GM10266 (cell line): ENCODE measurements at regions not wholly inside any gene's neighbourhood (a gene's known extent, or its start where the extent isn't known, plus 50 kb on each side); places are given as distances from the start of the nearest gene placed in this dataset.

ENCODE experiments used
- DNase-seq: peaks from one replicate; pipeline ENCODE4 v3.0.0; 2012; ENCODE audit errors: extremely low spot score
- TF ChIP-seq, protein P1 (sequence below): IDR thresholded peaks from 2 replicates; pipeline ENCODE4 v1.5.1; 2012; ENCODE audit warnings: mild to moderate bottlenecking, low read depth; ENCODE audit not compliant: control insufficient read depth, insufficient read depth; ENCODE audit errors: missing control alignments

- TF ChIP-seq, protein P1, sequence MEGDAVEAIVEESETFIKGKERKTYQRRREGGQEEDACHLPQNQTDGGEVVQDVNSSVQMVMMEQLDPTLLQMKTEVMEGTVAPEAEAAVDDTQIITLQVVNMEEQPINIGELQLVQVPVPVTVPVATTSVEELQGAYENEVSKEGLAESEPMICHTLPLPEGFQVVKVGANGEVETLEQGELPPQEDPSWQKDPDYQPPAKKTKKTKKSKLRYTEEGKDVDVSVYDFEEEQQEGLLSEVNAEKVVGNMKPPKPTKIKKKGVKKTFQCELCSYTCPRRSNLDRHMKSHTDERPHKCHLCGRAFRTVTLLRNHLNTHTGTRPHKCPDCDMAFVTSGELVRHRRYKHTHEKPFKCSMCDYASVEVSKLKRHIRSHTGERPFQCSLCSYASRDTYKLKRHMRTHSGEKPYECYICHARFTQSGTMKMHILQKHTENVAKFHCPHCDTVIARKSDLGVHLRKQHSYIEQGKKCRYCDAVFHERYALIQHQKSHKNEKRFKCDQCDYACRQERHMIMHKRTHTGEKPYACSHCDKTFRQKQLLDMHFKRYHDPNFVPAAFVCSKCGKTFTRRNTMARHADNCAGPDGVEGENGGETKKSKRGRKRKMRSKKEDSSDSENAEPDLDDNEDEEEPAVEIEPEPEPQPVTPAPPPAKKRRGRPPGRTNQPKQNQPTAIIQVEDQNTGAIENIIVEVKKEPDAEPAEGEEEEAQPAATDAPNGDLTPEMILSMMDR, result no peak
- no peak for DNase-seq
Measured at GRCh38 chr17:74070998-74071679, 132.3 kb upstream of the RPL38 start.

DNA sequence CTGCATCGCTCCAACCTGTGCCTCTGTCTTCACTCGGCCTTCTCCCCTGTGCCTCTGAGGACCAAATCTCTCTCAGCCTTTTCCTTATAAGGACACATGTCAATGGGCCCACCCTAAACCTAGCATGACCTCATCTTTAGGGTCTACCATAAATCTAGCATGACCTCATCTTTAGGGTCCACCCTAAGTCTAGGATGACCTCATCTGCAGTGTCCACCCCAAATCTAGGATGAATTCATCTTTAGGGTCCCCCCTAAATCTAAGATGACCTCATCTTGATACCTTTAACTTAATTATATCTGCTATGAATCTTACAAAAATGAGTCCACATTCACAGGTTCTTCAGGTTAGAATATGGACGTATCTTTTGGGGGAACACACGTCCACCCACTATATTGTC lies 131.1 kb upstream of the RPL38 start:
- no peak for DNase-seq
- TF ChIP-seq, protein P1, result no peak

DNA sequence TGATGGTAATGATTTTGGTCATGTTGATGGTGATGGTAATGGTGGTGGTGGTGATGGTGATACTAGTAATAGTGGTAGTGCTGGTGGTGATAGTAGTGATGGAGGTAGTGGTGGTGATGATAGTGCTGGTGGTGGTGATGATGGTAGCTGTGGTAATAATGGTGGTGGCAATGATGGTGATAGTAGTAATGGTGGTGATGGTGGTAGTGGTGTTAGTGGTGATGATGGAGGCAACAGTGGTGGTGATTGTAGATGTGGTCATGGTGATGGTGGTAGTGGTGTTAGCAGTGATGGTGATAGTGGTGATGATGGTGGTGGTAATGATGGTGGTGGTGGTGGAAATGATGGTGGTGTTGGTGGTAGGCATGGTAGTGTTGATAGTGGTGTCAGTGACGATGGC lies 127.0 kb upstream of the RPL38 start:
- TF ChIP-seq, protein P1, result no peak
- no peak for DNase-seq

- no peak for DNase-seq
- TF ChIP-seq, protein P1, result no peak
Measured at GRCh38 chr17:74077231-74077630, 126.2 kb upstream of the RPL38 start.

DNA sequence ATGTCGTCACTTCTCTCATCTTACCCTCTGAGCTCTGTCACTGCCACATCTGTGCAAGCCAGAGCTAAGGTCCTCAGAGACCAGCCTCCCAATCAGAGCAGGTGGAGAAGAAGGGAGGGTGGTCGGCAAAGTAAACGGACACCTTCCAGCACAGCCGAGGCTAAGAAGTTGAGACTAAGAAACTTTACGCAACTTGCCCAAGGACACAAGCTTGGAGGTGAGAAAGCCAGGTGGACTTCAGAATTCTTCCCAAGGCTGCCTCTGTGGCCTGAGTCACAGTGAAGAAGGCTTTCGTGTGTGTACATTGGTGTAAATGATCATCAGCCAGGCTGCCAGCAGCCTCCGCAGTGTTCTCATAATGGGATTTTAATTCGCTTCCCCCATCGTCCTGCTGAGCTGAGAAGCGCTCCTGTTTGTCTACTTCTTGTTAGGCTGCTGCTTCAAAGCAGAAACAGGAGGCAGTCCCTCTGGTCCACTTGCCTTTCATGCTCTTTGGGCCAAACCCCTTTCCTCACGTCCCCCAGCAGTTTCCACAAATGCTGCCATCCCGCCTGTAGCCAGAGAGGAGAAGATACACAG lies 125.0 kb upstream of the RPL38 start:
- no peak for DNase-seq
- TF ChIP-seq, protein P1, result no peak

DNA sequence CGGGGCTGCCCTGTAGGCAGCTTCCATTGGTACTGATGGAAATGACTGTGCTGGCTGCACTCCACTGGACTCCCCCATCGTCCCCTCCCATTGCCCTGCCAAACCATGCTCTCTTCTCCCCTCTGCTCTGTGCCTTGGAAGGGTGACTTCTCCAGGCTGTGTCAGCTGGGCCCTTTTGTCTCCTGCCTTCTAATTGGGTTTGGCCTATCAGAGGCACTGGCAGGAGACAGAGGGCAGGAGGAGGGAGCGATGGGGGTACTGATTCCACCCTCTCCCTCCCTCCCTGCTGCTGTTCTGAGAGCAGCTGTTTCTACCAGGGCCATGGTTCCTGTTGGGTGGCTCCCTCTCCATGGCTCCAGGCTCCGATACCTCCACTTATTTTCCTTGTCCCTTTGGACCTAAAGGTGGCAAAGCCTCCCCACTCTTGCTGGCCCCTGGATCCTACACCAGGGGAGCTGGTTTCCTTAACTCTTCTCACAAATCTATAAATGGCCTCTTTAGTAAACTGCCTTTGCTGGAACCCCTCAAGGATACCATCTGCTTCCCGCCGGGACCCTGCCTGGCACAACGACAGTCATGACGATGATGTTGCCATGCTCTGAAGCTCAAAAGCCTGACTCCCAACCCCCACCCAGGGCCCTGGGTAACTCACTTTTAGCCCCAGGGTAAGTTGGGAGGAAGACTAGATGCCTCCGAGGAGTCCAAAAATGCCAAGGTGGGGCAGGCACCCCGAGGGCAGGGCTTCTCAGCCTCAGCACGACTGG lies 123.8 kb upstream of the RPL38 start:
- TF ChIP-seq, protein P1, result no peak

More for the DNA sequence above, 123.8 kb upstream of the RPL38 start:
- DNase-seq, result no peak
